GM19328 (cell line): ENCODE measurements at regions not wholly inside any gene's neighbourhood (a gene's known extent, or its start where the extent isn't known, plus 50 kb on each side); places are given as distances from the start of the nearest gene placed in this dataset.
"Not testable (repeated sequence)": the region's sequence is repeated elsewhere in the genome, so short reads cannot be mapped to it uniquely, and the experiment has no call there.

ENCODE experiments used
- ATAC-seq: cut with Tn5 transposase; IDR thresholded peaks from one replicate; pipeline ENCODE4 v1.9.1; 2021; ENCODE audit warnings: mild to moderate bottlenecking, moderate library complexity; ENCODE audit not compliant: unreplicated experiment

DNA sequence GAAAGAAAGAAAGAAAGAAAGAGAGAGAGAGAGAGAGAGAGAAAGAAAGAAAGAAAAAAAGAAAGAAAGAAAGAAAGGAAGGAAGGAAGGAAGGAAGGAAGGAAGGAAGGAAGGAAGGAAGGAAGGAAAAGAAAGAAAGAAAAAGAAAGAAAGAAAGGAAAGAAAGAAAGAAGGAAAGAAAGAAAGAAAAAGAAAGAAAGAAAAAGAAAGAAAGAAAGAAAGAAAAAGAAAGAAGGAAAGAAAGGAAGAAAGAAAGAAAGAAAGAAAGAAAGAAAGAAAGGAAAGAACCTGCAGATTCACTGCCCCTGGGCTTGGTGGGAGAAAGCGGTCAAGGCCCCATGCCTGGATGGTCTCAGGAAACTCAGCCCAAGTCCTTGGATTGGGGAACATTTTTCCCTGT, 1426.2 kb downstream of the BRD1 start:
- not testable (repeated sequence) for ATAC-seq

DNA sequence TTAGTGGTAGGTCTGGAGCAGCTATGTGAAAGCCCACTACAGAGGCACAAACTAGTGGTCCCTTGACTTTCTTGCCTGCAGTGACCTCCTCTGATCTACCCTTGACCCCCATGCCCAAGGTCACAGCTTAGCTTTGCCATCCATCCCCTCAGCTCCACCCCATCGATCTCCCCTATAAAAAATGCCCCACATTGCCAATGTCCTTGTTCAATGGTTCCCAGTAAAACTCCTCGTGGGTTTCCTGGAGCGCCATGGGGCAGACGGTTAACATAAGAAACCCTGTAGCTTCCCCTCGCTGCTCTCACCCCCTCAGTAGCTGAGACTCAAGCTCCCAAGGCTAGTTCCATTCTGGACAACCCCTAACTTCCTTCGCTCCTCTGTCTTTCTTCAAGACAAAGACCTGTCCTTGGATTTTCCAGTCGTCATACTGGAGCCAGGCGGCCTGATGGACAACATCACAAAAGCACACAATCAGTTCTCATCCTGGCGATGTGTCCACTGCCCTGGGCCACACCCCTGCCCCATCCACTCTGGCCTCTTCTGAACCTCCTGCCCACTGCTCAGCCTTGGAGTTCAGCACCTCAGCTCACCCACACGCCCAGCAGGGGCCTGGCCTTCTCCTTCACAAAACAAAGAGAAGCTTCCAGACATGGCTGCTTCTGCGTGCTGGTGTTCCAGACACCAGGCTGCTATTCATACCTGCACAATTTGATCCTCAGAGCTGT, 1429.3 kb downstream of the BRD1 start:
- no peak for ATAC-seq

DNA sequence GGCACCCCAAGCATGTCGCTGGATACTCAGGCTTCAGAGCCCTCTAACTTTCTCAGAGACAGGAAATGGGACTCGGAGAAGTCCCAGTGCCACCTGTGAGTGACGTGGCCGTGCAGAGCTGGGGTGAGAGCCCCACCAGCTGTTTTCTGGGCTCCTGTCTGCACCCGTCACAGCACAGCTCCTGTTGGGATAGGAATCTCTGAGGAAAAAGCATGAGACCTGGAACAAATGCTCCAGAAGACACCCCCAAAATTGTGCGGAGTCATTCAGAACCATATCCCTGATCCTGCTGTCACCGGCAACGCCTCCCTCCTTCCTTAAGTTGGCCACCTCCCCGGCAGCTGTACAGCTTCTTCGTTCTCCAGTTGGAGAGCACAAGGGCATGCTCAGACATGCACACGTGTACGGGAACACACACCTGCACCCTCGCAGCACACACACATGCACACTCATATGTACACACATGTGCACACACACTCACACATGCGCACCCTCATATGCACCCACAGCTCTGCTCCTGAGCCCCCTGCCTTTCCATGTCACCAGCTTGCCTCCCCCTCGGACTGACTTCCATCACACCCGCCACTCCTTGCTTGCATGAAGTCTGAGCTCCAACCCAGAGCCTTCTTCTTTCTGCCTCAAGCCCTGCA, 1430.0 kb downstream of the BRD1 start:
- no peak for ATAC-seq

DNA sequence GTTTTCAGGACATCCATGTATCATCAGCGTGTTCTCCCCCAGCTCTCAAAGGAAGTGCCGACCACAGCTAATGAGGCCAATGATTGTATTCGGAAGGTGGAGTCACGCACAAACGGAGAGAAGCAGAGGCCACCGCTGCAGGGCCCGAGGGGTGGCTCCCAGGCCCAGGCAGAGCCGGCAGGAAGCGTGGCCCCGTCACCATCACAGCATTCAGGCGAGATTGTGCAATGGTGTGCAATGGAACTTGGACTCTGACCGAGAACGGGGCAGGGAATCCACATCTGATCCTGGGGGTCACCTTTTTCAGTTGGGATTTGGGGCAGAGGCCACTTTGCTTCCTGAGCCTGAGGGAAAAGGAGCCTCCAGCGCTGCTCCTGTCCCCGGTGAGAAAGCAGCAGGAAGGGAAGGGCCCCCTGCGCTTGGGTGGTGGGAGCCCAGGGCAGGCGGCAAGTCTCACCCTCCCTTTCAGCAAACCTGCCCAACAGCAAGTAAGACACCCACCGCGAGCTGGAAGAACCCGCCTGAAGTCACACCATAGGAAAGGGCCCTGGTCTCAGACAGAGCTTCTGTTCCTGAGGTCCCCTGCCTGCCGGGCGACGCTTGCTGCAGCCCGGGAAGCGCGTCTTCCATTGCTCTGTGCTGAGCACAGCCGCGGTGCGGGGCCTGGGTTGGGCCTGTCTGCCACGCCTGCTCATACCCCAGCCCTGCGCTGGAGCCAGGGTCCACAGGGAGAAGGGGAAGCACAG, 1430.7 kb downstream of the BRD1 start:
- no peak for ATAC-seq

DNA sequence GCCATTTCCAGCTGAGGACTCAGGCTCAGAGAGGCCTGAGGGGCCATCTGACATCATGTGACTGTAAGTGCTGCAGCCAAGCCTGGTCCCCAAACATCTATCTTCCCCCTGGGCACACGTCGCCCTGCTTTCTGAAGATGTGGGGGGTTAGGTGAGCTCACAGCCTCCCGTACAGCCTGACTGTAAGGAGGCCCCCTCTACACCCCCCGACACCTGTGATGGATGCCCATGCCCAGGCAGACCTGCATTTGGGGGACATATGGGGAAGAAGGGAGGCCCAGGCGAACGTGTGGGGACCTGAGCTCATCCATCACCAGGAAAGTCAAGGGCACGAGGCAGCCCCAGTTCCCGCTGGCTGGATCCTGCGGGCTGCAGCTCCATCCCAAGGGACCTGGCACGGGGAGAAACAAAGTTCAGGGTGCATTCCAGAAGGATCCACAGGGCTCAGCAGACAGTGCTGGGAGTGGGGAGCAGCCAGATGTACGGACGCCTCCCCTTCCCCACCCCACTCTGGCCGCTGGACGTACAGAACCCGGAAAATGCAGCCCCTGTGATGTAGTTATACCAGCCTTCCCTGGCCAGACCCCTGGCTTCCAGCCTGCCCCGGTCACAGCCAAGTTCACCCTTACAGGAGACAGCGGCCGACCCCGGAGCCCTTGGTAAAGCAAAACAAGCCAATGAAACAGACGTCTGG, 1431.4 kb downstream of the BRD1 start:
- ATAC-seq, result no peak

DNA sequence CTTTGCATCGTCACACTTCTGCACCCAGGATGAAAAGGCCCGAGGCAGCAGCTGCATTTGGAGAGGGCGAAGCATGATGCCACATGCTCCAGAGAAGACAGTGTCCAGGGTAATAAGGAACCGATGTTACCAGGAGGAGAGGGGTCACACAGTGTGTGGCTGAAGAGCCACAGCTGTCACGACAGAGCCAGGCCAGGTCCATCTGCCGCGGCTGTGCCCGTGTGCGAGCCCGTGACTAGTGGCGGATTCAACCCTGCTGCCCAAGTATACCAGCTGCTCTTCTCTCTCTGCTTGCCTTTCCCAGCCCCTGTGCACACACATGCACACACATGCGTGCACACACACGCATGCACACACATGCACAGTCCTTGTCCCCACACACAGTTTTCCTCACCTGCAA, 1432.5 kb downstream of the BRD1 start:
- ATAC-seq, result no peak

DNA sequence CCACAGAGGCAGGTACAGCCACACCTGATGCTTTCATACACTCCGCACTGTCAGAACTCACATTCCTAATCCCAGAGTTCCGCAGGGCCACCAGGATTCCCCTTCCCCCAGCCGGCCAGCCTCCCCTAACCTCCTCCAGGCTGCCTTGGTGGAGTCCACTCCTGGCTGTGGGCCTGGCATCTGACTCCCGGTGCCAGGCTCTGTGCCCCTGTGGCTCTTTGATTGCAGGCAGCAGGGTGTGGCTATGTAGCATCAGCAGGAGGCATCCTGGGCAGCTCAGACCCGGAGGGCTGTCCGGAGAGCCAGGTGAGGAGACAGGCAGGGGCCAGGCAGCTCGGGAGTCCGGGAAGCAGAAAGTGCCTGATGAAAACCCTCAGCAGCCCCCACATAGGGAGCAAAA, 1432.9 kb downstream of the BRD1 start:
- ATAC-seq, result no peak

DNA sequence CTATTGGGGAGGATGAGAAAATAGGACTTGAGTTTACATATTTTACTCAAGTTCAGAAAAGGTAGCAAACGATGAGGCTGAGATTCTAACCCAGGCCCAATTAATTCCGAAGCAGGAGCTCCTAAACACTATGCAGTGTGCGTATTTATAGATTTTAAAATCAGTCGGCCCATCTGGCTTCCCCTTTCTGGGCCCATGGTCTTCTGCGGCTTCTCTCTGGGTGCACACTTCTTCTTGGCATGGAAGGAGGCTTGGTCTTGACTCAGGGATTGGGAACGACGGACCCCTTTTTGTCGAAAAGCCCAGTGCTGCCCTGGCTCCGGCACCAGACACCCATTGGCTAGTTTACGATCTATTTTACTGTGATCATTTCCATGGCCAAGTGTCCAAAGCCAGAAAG, 1433.8 kb downstream of the BRD1 start:
- ATAC-seq, result no peak

DNA sequence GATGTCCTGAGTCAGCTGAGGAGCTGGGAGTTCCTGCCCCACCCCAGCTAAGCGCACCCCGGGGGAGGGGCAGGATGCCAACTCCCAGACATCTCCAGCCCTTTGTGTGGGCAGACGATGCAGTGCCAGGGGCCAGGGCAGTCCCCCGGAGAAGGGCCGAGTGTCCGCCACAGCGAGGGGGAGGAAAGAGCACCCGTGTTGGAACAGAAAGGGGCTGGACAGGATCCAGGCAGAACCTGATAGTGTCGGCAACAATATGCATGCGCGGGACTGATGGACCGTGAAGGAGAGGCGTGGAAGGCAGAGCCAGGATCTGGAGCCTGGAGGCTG, 1434.7 kb downstream of the BRD1 start:
- no peak for ATAC-seq

DNA sequence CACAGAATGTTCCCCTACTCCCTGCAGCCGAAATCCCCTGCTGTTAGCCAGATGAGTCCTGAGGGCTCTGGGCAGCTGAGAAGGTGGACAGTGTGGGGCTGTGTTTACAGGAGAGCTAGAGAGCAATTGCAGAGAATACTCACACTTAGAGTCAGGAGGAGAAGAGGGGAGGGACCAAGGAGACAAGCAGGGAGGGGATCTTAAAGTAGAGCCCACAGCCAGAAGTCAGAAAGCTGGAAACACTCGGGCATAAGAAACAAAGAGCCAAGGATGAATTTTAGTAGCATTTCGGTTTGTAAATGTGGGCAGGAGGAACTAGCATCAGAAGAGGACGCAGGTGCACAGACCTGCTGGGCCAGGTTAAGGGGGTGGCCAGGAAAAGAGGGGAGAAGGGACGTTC, 1435.9 kb downstream of the BRD1 start:
- ATAC-seq, result no peak

DNA sequence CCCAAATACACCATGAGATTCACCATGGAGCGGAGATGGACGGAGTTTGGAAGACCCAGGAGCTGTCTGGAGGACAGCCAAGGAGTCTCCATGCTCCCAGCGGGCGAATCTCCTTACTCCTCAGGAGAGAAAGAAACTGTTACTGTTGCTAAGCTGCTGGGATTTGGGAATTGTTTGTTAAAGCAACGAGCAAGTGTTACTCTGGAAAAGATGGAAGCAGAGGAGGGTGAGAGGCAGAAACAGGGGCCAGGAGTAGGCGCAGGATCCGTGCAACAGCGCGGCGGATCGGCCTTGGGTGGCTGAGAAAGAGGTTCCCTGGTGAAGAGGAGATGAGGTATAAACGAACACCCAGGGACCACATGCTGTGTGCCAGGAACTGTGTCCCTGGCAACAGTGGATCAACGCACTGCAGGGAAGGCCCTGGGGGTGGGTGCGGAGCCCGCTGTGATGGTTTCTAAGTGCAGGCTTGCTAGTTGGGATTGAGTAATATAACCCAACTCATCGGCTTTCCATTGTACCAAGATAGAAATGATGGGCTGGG, 1436.4 kb downstream of the BRD1 start:
- no peak for ATAC-seq

DNA sequence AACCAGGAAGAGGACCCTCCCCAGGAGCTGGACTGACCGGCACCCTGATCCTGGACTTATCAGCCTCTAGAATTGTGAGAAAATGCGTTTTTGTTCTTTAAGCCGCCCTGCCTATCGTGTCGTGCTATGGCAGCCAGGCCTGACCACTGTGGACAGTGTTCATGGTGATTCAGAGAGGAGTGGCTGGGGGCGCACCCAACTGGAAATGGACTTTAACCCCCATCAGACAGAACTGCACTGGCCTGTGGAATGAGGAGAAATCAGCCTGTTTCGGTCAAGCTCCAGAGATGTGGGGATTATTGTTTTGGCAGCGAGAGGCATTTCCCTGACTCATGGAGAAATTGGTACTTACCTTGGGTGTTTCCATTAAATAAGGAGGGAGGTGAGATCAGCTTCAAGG, 1437.8 kb downstream of the BRD1 start:
- no peak for ATAC-seq

DNA sequence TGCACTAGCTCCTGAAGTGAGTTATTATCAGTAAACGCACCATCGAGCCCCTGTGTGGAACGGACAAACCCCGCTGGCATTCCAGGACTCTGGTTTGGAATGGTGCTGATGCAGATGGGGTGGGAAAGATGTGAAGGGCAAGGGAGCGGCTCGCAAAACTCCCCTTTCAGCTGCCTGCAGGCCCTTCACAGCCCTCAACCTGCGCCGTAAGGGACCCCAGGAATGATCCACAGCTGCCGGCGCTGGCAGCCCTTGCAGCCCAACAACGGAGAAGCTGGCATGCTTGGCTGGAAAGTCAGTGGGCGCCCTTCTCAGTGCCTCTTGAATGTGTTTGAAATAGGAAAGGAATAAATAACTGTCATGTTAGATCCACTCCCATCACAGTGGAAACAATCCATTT, 1445.5 kb downstream of the BRD1 start:
- ATAC-seq, result no peak

DNA sequence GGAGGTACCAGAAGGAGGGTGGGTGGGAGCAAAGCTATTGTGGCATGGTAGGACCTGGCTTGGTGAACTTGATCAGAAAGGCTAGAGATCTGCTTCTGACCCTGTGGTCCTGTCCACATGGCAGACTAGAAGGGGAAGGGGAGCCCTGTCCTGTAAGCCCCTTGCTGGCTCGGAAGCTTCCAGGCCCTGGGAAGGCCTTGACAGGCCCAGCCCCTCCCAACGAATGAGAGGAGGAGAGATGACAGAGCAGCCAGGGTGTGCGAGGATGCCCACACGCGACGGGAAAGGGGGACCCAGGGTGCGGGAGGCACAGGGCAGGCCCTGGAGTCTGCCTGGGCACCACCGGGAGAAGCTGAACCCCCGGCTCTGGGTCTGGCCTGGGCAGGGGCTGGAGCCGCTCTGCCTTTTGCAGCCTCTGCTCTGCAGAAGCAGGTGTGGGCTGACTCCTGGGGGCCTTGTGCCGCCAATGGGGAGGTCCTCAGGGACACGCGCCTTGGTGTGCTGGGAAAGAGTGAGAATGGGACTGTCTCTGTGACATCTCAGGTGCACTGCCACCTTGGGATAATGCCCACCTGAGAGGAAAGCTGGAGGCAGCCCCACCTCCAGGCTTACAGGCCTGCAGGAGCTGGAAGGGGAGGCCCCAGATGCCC, 1447.5 kb downstream of the BRD1 start:
- ATAC-seq, result no peak

DNA sequence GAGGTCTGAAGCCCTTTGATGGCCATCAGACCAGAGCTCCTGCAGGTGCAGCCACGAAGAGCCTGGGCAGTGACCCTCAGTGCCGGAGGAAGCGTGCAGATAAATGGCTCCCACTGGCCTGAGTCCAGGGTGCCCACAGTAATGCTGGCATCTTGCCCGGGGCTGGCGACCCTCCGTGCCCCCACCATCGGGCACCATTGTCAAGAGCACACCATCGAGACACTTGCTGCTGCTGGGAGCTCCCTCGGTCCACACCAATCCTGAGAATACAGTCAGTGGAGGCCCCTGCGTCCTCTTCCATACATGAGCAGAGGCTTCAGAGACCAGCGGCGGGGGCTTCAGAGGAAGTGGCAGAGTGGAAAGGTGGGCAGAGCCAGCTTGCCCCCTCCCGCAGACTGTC, 1448.3 kb downstream of the BRD1 start:
- ATAC-seq, result no peak

DNA sequence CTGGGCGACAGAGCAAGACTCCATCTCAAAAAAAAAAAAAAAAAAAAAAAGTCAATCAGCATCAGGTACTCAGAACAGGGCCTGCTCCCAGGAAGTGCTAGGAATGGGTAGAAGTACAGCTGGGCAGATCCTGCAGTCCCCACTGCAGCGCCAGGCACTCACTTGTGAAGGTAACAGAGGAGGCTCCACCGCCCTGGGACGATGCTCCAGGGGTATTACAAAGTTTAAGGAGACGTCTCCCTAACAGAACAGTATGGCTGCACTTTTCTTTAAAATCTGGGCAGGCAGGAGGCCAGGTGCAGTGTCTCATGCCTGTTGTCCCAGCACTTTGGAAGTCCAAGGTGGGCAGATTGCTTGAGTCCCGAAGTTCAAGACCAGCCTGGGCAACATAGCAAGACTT, 1449.0 kb downstream of the BRD1 start:
- ATAC-seq, result no peak

DNA sequence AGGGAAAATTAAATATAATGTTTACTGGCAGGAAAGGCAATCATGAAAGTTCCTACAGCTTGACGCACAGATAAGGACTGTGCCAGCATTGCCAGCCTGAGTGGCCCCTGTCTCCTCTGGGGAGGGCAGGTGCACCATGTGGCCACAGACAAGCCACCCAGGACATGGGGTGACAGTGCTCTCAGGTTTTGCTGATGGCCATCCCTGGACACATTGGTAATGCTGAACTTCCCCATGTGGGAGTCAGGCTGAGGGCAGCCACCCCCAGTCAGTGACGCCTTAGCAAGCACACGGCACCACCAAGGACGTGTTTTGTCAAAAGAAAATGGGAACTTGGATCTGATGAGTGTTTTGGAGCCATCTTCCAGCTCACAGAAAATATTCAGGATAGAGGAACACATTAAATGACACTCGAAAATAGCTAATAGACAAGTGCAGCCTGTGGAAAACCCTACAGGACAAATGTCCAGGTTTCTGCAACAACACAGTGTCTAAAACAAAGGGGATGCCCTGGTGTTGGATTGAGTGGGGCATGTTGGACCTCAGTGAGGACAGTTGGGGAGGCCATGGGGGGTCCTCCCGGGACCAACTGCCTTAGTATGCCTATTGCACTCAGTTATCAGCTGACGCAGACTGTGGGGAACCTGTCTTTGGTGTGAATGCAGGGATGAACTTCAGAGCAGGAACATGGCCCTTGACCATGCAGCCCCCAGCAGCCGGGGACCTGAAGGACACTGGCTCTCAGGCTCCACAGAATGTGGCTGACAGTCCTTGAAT, 1450.5 kb downstream of the BRD1 start:
- ATAC-seq, result no peak

DNA sequence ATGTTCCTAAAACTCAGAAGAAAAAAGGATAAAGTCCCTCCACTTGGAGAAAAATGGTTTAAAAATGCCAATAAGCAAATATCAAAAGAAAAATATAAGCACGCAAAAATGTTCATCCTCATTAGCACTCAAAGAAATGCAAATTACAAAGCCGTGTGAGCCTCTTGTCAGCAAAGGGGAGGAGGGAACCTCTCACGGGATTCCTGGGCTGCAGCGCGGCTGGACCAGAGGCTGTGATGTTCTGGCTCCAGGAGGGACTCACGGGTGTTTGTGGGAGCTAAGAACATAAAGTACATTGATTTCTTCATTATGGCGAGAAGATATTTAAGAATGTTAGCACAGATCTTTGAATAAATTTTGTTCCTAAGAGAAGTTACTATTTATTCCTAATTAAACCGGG, 1451.2 kb downstream of the BRD1 start:
- no peak for ATAC-seq

DNA sequence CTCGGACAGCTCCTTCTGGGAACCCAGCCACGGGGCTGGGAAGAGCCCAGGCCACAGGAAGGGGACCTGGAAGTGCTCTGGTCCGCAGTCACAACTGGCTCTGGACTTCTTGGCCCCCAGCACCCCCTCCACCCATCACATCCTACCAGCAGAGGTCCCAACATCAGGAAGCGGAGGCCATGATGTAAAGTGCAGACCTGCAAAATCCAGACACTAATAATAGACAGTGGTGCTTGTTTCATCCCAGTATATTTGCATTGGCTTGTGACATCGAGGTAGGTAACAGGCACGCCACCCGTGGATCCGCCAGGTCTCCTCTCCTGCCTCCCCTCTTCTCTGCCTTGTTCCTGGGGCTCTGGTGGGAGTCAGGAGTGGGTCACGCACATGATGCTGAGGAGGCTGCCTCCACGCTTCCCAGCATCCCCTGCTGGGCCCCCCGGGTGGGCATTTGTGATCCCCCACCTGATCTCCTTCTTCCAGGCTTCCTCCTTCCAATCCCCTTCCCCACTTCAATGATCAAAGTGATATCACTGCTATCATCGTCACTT, 1454.0 kb downstream of the BRD1 start:
- ATAC-seq, result no peak

DNA sequence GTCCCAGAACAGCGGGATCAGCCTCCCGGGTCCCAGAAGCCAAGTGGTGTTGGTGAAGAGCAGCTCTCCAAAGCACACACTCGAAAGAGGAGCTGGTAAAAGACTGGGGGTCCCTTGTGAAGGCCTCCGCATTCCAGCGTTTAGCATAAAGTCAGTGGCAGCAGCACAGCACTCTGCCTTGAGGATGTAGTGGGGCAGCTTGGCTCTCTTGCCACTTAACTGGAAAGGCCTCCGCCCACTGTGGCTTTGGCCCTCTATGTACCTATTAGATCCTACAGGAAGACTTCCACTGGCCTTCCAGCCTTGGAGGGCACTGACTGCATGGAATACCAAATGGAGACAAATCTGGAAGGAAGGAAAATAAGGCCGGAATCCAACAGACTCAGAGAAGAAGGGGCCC, 1455.3 kb downstream of the BRD1 start:
- ATAC-seq, result no peak
